Smooth muscle cell of the brain vasculature (primary cell): ENCODE measurements at regions not wholly inside any gene's neighbourhood (a gene's known extent, or its start where the extent isn't known, plus 50 kb on each side); places are given as distances from the start of the nearest gene placed in this dataset.

Experiments
- DNase-seq: peaks from one replicate; pipeline ENCODE4 v3.0.0-alpha.2; 2012; ENCODE audit warnings: low read depth, low spot score

DNA sequence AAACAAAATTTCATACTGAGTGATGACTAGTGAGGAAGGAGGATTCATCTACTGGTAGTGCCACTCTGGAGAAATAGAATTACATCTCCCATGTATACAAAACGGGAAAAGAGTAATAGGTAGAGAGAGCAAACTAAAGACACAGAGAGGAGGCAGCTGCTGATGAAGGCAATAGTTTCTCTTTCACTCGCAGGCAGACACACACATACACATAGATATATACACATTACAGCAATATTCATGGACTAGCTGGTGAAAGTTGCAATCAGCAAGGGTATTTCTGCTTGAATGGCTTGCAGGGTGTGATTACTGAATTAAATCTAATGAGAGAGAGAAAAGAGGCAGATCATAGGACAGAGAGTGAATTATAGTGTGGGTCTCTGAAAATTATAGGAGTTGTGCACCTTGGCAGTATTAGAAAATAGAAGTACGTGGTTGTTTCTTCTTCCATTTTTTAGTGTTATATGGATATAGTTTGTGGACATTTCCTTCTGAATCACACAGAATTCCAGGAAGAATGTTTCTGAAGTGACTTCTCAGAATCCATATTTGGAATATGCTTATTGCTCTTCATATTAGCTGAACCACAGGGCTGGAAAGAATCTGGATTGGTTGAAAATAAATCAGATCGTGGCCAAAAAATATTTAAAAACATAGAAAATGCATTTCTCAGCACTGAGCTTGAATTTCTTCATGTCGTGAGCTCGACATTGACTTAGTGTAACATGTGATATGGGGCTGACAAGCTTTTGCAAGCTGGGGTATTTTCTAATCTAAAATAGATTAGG lies 991.2 kb downstream of the TUSC7 start:
- DNase-seq, result no peak

DNA sequence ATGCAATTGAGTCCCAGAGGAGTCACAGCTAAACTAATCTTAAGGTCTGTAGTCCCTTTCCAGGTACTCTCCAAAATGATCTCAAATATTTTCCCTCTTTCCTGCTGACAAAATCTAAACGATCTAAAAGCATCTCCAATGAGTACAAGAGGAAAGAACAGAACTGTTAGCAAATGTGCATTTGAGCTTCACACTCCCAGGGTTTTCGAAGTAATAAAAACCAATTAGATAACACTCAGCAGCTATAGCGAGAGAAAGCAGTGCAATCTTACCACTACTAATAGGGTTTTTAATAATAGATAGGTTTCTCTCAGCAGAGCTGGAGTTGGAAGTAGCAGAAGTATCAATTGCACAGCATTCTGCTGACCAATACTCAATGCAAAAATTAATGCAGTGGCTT lies 995.4 kb downstream of the TUSC7 start:
- DNase-seq, result no peak

DNA sequence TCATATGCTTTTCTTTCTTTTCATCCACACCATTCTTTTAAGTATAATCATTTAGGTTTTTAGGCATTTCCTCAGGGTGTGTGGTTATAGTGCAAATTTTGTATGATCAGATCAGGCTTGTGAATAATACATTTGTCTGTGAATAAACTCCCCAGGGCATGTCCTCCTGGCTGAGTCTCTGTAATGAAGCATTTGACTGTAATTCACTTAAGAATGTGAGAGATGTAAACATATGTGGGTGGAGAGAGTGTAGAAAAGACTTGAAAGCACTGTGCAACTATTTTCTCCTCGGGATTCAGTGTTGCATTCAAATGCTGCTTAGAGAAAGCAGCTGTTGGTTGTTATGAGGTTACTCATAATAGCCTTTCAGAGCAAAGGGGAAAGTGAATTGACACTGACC lies 996.5 kb downstream of the TUSC7 start:
- DNase-seq, result no peak

DNA sequence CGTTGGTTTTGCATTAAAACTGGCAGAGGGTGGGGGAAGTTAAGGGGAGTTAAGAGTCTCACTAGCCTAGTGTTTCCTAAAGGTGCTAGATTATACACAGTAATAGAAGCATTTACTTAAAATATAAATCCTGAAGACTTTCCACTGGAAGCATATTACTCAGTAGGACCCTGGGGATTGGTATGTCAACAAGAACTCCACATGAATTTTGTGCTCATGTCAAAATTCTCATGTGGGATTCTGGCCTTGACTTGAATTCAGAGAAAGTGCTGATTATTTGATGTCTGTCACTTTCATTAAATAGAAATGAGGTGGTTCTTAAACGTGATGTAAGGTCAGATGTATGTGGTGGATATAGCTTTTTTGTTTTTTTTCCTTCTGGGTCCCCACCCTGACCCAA lies 997.2 kb downstream of the TUSC7 start:
- DNase-seq, result peak; percentile 29

DNA sequence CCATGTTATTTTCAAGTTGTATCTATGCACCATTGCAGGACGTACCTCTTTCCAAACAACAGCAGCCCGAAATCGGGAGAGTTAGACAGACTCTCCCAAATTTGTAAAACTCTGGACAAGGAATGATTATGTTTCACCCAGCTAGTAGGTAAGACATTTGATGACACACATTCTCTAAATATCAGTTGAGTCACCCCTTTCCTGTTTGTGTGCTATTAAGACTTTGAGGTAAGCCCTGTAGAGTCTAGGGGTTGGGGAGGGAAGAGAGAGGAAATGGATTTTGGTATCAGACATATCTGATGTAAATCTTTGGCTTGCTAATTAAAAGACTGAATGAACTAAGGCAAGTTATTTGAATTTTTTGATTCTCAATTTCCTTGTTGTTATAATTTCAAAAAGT lies 999.0 kb downstream of the TUSC7 start:
- DNase-seq, result no peak

DNA sequence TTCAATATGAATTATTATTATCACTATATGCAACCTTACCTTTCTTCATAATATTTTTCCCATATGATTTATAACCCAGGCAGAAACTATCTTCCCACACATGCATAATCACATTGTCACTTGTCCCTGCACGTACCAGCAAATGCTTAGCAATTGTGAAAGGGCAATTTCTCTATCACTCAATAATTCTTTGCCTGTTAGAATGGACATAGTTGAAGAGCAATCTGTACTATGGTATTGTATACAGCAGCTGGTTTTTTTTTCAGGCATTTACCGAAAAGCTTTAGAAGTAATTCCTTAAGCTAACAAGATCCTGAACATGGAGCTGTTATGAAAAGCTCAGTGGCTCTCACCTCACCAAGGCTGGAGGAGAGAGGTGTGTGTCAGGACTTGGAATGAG lies 999.5 kb downstream of the TUSC7 start:
- no peak for DNase-seq

DNA sequence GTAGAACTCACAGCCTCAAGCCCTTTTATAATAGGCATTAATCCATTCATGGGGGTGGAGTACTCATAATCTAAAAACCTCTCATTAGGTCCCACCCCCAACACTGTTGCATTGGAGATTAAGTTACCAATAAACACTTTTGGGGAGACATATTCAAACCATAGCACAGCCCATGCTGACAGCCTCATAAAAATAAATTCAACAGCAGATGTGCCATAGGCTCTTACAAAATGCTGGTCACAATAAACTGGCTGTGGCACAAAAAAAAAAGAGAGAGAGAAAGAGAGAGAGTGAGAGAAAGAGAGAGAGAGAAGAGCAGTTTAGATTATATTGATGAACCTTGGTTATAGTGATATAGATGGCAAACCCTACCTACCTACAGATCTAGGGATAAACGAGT lies 1000.9 kb downstream of the TUSC7 start:
- DNase-seq, result no peak

DNA sequence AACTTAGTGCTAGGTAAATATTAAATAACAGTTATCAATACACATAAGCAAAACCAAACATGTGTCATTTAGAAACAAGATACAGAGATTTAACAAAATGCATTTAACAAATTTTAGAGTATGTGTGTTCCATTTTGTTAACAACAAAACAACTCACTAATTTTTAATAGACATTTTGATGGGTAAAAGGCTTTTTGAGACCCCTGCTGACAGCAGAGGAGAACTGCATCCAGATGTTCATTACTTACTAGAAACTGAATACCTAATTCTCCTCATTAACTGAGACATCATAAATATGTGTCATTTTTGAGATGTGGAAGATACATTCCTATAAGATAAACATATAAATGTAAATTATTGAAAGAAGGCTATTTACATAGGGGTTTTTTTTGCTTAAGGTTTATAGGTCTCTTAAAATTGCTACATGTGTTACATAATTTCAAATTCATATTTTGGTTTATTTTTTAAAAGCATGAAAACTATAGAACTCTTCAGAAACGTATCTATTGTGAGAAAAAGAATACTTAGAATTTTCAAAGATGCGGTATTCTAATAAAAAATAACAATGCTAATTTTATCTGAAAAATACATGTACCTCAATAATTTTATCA lies 1009.8 kb downstream of the TUSC7 start:
- DNase-seq, result no peak

DNA sequence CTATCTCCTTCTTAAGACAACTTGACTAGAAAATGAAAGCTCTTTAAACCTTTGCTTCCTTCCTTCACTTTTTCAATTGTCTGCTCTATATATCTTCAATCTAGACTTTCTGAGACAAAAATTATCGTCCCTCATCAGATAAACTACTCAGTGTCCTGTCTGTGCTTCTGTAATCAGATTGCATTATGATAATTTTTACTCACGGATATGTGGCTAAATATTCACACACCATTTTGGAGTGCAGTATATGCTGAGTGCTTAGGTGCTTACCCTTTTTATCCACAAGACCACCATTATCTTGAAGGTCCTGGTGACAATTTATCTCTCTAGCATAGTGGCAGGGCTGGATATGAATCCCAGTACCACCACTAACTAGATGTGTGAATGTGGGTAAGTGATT lies 1012.3 kb downstream of the TUSC7 start:
- DNase-seq, result no peak

DNA sequence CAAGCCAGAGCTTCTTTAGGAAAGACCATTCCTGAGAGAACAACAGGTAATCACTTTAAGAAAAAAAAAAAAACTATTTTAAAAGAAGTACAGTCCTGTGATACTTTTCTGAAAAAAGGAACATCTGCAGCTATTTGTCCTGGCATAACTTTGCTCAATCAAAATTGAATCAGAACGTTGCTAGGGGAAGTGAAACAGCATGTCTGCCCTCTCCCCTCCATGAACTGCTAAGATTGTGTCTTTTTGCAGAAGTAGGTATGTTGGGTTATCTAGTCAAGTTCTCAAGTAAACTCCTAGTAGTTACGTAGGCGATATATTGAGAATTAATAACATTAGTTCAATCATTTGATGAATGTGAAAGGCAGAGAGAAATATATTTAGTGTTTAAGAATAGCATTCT lies 1013.3 kb downstream of the TUSC7 start:
- DNase-seq, result no peak

DNA sequence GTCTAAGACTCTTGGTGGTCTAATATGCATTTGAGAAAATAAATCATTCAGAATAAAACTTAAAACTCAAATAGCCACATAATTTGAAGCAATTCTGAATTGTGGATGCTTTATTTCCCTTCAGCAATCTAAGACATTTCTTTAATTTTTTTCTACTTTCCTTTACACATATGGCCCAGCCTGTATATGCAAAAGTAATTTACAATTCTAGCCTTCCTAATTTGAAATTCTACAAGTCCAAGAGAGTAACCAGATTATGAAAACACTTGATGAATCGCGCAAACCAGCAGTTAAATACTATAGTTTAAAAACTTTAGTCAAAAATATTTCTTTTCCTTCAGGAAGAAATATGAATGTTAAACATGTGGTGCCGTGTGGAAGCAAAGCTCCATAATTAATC lies 1014.2 kb downstream of the TUSC7 start:
- no peak for DNase-seq

DNA sequence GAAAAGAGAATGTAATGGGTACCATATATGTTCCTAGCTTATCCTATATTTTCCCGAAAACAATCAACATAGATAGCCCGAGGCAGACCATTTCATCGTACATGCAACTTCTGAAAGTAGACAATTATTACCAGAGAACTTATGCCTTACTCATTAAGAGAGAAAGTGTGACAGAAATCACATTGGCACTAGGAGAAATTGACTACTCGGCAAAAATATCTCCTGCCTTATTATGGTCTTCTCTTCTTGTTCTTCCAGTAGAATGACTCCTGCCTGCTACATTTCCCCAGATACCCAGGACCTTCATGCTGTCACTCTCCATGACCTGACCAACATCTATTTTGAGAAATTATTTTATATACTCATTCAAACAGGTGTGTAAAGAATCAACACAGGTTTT lies 1015.7 kb downstream of the TUSC7 start:
- DNase-seq, result no peak

DNA sequence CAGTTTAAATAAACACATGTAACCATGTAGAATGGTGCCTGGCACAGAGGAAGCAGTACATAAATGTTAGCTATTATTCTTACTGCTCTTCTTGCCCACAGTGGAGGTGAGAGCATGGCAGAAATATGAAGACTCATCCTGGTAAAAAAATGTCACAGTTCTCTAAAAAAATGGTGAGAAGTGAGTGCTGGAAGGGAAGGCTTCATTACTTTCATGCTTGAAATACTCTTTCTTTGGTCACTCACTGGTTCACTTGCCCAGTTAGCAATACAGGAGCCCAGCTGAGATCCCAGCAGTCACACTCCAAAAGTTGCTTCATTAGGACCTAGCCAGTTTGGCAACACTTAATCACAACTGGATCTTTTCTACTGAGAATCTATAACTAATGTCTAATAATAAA lies 1017.2 kb downstream of the TUSC7 start:
- no peak for DNase-seq

DNA sequence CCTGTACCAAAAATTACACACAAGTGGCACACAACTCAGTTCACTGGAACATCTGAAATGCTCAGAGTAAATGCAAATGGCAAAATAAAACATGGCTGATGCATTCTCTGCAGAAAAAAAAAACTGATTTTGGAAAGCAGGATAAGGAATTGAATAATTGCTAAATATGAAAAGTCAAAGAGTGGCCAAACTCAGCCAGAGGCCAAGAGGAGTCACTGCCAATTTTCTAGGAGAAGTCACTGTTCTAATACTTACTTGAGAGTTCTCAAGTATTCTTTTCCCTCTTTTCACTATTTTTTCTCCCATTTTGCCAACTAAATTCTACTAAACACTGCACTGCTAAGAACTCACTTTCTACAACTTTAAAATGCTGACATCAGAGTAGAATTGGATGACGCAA lies 1018.6 kb downstream of the TUSC7 start:
- DNase-seq, result no peak

DNA sequence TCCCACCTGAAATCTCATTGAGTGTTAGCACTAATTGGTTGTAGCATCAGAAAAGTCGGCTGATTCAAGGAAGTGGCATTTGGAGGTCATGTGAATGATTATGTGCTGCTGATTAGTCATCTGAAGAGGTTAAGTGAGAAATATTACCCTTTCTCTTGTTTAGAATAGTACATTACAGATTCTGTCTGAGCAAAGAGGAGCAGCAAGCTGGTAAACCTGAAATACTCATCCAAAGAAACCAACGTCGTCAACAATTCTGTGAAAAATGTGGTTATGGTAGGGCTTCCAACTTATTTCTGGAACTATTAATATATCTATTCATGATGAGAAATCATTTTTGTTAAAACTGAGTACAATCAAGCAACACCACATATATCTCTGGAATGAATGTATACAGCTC lies 1024.9 kb downstream of the TUSC7 start:
- DNase-seq, result no peak

DNA sequence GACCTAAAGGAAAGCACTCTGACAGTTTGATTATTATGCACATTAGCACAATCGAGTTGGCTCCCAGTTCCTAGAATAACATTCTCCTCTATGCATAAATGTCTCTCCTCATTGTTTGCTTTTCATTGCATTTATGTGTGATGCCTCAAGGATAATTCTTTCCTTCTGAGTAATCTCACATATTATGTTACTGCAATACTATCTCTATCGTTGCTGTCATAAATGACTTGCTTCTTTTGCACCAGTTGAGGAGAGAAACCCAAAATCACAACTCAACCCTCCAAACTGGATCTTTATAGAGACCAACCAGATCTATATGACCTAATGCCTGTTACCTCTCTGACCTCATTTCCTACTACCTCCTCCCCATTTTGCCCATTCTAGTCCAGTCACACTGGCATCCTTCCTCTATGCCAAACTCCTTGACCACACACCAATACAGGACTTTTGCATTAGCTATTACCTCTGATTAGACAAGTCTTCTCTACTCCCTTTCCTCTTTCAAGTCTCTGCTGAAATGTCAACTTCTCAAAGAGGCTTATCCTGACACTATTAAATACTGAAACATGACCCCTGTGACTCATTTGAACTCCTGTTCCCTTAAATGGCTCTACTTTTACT lies 1026.0 kb downstream of the TUSC7 start:
- no peak for DNase-seq

DNA sequence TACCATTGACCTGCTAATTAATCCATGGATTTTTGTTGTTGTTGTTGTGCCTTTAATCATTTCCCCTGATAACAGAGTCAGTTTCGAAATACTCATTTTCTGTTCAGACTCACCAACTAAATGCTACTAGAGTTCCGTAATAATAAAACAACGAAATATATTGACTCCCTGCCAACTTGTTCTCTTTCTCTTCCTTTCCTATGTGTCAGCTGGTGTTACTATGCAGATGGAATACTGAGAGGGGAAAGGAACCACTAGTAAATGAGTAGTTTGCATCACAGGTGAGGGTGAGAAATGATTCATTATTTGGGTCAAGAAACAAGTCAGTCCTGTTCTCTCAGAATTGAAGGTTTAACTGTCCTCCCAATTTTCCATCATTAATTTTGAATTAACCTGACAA lies 1027.3 kb downstream of the TUSC7 start:
- no peak for DNase-seq

DNA sequence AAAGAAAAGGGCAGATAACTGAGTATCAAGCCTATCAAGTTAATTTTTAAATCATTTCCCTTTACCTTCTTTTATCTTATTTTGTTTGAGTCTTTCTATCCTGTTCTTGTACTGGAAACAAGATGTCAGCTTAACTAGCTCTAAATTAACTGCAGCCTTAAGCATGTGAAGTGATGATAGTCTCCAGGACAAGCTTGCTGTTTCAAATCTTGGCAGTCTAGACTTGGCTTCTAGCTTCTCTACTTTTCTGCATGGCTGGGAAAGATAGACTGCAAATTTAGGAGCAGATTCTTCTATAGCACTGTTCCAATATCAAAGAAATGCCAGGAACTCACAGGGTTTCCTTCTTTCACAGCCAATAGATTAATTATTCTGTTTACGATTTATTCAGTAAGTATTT lies 1034.4 kb downstream of the TUSC7 start:
- no peak for DNase-seq

DNA sequence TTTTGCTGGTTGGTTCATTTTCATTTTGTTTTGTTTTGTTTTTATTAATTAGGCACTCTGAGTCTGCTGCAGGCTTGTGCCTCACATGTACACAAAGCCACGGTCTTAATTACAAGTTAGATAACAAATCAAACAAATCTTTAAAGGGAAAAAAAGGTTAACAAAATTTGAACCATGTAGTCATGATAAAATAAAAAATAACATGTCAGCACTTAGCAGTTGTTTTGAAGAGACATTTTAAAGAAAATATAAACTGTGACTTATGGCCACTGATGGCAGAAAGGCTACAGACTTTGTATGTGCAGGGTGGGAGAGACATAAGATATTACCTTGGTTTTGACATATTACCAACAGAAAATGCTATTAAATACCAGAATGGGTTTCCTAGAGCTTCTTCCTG lies 1035.4 kb downstream of the TUSC7 start:
- no peak for DNase-seq

DNA sequence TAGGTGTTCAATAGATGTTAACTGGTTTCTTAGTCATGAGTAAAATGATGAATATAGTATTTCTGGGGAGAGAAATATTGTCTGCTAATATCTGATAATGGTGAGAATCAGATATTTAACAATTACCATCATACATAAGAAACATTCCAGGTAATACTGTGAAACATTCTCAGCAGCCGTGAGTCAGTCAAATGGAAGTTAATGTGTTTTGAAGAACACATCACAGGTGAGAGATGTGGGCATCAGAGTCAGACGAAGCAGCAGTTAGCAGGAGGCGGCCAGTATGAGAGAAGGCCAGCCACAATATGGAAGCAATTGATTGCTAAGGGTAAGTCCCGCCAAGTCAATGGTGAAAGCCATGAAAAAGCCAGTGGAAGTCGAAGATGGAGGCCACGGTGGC lies 1035.9 kb downstream of the TUSC7 start:
- DNase-seq, result no peak

DNA sequence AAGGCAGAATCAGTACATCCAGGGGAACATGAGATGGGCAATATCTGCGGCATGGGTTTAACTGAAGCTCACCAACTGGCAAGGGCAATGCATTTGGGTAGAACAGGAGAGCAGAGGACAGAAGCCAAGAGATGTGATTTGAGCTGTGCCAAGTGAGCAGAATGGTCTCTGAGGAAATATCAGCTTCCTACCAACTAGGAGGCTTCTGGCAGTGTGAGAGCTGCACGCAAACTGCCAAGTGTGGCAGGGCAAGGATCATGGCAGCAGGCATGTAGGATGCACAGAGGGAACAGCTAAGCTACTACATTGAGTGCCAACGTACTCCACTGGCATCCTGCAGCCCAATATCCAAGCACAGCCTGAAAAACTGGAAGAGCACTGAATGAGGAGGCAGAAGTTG lies 1036.5 kb downstream of the TUSC7 start:
- no peak for DNase-seq

DNA sequence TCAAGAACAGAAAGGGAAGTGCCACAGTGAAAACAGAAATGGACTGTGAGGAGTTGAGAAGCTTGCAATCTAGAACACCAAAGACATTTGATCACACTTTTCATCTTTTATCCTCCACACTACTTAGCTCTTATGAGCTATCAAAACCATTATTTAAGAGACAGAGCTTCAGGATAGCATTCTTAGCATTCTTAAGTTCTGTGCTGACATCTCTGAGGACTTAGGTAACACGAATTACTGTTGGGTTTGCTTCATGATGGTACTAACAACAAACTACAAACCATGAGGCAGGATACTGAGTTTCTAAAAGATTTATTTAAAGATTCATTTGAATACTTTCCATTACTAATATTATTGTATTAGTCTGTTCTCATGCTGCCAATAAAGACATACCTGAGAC lies 1038.6 kb downstream of the TUSC7 start:
- DNase-seq, result no peak

DNA sequence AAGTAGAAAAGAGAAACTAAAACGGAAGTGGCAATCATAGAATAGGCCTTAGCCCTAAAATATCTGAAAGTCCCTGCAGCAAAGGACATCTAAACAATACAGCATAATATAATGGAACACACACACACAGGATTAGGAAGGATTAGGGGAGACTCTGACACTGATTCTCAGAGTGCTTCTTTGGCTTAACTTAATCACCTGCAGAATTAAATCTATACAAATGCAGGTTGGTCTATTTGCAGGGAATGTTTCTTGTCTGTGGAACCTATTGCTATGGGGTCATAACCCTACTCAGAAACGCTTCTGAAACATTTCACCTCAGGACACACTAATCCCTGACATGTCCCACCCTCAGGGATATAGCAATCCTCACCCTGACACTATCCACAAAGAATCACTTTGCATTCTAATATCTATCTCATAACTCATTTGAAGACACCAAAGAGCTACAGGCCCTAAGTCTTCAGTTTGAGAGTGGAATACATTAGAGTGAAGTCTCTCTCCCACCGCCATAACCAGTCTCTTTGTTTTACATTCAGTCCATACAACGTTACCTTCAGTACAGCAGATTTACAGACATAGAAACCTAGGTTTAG lies 1041.2 kb downstream of the TUSC7 start:
- DNase-seq, result no peak
